ENCODE measurements at regions not wholly inside any gene's neighbourhood (a gene's known extent, or its start where the extent isn't known, plus 50 kb on each side); places are given as distances from the start of the nearest gene placed in this dataset.

DNA sequence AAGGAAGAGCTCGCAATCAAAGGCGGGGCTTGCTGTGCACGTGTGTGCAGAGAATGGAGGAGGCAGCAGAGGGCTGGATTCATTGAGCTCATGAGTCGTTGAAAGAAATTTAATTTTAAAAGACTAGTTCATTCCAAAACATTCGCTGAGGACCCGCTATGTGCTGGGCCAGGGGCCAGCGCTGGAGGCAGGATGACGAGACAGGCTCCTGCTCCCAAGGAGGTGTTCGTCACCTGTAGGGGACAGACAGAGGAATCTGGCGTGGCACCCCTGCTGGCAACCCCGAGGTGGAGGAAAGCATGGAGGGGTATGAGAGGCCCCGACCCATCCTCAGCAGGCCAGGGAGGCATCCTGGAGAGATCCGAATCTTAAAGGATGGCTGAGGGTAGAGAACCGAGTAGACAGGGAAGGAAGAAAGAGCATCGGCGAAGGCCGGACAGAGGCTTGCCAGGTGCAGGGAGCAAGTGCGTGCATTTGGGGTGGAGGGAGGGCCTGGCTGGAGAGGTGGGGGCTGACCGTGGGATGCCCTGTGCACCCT, 96.4 kb downstream of the CPZ start:
- TF ChIP-seq SIN3A (IDR thresholded peaks at IDR 0.05; ENCODE audit: borderline replicate concordance, insufficient read depth, low read length) (no peak), POLR2AphosphoS5 (IDR thresholded peaks at IDR 0.05; ENCODE audit: low read depth, low read length) (no peak)

Data from PFSK-1 (cell line).